ENCODE measurements at regions not wholly inside any gene's neighbourhood (a gene's known extent, or its start where the extent isn't known, plus 50 kb on each side); places are given as distances from the start of the nearest gene placed in this dataset.

DNA sequence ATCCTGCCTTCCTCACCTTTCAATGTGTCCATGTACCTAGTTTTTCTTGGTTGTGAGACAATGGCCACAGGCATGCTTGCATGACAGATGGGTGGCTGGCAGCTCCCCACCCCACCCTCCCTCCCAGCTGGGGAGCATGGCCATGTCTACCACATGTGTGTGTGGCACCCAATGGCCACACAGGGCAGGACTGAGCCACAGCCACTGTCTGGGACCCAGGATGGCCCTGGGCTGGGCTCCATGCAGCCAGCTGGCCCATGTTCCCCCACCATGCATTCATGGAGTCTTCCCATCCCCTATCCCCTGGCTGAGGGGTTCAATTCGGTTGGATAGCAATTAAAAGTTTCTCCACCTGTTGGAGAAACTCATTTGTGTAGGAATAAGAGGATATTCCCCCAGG, 566.0 kb upstream of the USP15 start:
- Histone ChIP-seq H4K20me1 (ENCODE audit: insufficient read depth, low read length) (no peaks in the 10 kb centered on the region), H3K27ac (ENCODE audit: low read depth in 1 of 2, low read length in 2 of 2) (no peak overlapping the region), H3K27me3 (ENCODE audit: control insufficient read depth in 2 of 2, insufficient read depth in 2 of 2, low read length in 2 of 2) (no peaks in the 10 kb centered on the region), H3K4me1 (ENCODE audit: control insufficient read depth in 1 of 2, insufficient read depth in 2 of 2, low read length in 2 of 2) (no peaks in the 10 kb centered on the region), H3K9me3 (replicated peaks in 1 of 2; ENCODE audit: control insufficient read depth in 1 of 2, insufficient read depth in 1 of 2, low read length in 2 of 2) (peaks cover 3 to 14% of the 10 kb centered on the region in 2 donors), H2AFZ (ENCODE audit: insufficient read depth, low read depth, low read length, poor library complexity, severe bottlenecking) (no peak overlapping the region), H3K4me3 (replicated peaks in 1 of 3; ENCODE audit: low read depth in 2 of 3, low read length in 3 of 3) (no peak overlapping the region), H3K4me2 (replicated peaks; ENCODE audit: extremely low read depth, low read length, poor library complexity, severe bottlenecking) (no peak overlapping the region), H3K79me2 (ENCODE audit: insufficient read depth, low read length) (no peaks in the 10 kb centered on the region), H3K36me3 (replicated peaks in 1 of 2; ENCODE audit: control insufficient read depth in 1 of 2, insufficient read depth in 2 of 2, low read length in 2 of 2) (no peaks in the 10 kb centered on the region), H3K9ac (ENCODE audit: insufficient read depth, low read length, poor library complexity, severe bottlenecking) (no peak overlapping the region)
- DNase-seq, result no peak
- no peak overlapping the region for H3K27ac Mint-ChIP-seq
- no peaks in the 10 kb centered on the region for H3K36me3 Mint-ChIP-seq
- WGBS (ENCODE audit: insufficient coverage), result no CpG with 5 or more reads among the region's 1 CpG
- H3K27me3 Mint-ChIP-seq (ENCODE audit: low read depth in 3 of 3), result no peaks in the 10 kb centered on the region
- TF ChIP-seq, protein P1, sequence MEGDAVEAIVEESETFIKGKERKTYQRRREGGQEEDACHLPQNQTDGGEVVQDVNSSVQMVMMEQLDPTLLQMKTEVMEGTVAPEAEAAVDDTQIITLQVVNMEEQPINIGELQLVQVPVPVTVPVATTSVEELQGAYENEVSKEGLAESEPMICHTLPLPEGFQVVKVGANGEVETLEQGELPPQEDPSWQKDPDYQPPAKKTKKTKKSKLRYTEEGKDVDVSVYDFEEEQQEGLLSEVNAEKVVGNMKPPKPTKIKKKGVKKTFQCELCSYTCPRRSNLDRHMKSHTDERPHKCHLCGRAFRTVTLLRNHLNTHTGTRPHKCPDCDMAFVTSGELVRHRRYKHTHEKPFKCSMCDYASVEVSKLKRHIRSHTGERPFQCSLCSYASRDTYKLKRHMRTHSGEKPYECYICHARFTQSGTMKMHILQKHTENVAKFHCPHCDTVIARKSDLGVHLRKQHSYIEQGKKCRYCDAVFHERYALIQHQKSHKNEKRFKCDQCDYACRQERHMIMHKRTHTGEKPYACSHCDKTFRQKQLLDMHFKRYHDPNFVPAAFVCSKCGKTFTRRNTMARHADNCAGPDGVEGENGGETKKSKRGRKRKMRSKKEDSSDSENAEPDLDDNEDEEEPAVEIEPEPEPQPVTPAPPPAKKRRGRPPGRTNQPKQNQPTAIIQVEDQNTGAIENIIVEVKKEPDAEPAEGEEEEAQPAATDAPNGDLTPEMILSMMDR (IDR thresholded peaks at IDR 0.05), result no peak
- H3K4me1 Mint-ChIP-seq, result no peaks in the 10 kb centered on the region
- intact Hi-C loops (cut with micrococcal nuclease), result no loop called here
- peaks cover 7 to 30% (median 12%) of the 10 kb centered on the region in 7 donors for H3K9me3 Mint-ChIP-seq
- no peak overlapping the region for H3K4me3 Mint-ChIP-seq

DNA sequence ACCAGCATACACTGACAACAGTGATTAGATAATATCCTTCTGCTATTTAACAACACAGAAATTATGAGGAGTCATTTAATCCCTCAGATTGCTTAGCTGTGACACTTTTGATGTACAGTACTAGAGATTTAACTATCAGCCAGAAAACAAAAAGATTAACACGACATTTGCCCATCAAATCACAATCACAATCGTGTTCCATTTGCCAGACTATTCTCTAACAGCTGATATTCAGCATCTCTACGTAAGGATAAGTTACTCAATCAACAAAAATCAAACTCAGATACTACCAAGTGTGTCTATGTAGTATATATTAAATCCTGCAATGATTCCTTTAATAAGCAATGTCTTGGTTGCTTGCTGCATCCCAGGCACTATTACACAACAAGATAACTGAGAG, 558.7 kb upstream of the USP15 start:
- H3K9ac ChIP-seq (ENCODE audit: insufficient read depth, low read length, poor library complexity, severe bottlenecking), result no peak overlapping the region

More for the DNA sequence above, 558.7 kb upstream of the USP15 start:
- Histone ChIP-seq H3K79me2 (ENCODE audit: insufficient read depth, low read length) (no peaks in the 10 kb centered on the region), H3K27me3 (ENCODE audit: control insufficient read depth in 2 of 2, insufficient read depth in 2 of 2, low read length in 2 of 2) (no peaks in the 10 kb centered on the region), H3K4me3 (replicated peaks in 1 of 3; ENCODE audit: low read depth in 2 of 3, low read length in 3 of 3) (no peak overlapping the region), H3K36me3 (replicated peaks in 1 of 2; ENCODE audit: control insufficient read depth in 1 of 2, insufficient read depth in 2 of 2, low read length in 2 of 2) (no peaks in the 10 kb centered on the region), H3K9me3 (replicated peaks in 1 of 2; ENCODE audit: control insufficient read depth in 1 of 2, insufficient read depth in 1 of 2, low read length in 2 of 2) (peaks cover 5 to 7% of the 10 kb centered on the region in 2 donors), H4K20me1 (ENCODE audit: insufficient read depth, low read length) (no peaks in the 10 kb centered on the region), H2AFZ (ENCODE audit: insufficient read depth, low read depth, low read length, poor library complexity, severe bottlenecking) (no peak overlapping the region), H3K27ac (ENCODE audit: low read depth in 1 of 2, low read length in 2 of 2) (no peak overlapping the region), H3K4me2 (replicated peaks; ENCODE audit: extremely low read depth, low read length, poor library complexity, severe bottlenecking) (no peak overlapping the region), H3K4me1 (ENCODE audit: control insufficient read depth in 1 of 2, insufficient read depth in 2 of 2, low read length in 2 of 2) (no peaks in the 10 kb centered on the region)
- Mint-ChIP-seq H3K4me1 (no peaks in the 10 kb centered on the region), H3K9me3 (peaks cover 0 to 15% (median 6%) of the 10 kb centered on the region in 7 donors), H3K27ac (no peak overlapping the region), H3K27me3 (ENCODE audit: low read depth in 3 of 3) (no peaks in the 10 kb centered on the region), H3K4me3 (no peak overlapping the region), H3K36me3 (no peaks in the 10 kb centered on the region)
- intact Hi-C loops (cut with micrococcal nuclease), result no loop called here
- TF ChIP-seq, protein P1 (IDR thresholded peaks at IDR 0.05), result no peak
- DNase-seq, result no peak
- no CpG with 5 or more reads among the region's 3 CpGs for WGBS (ENCODE audit: insufficient coverage)

All from CD14-positive monocyte (primary cell).